ENCODE measurements at regions not wholly inside any gene's neighbourhood (a gene's known extent, or its start where the extent isn't known, plus 50 kb on each side); places are given as distances from the start of the nearest gene placed in this dataset.

DNA sequence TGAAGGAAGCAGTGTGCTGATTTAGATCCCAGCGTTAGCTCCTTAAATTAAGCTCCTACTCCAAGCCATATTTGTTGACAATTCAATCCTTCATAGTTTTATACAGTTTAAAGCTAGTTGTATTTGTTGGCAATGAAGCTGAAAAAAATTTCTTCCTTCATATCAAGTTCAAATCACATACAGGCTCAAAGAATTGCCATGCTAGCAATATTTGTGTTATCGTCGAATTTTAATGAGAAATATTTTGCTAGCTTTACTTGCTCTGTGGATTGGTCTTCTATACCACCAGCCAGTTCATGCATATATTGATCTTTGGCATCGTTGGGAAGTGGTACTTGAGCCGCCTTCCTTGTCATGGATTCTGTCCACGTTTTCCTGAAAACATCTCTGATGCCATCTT lies 204.6 kb upstream of the HDAC4 start:
- ChIA-PET POLR2A (no interaction called here), CTCF (ENCODE audit: low intra/inter-chr PET ratio) (no interaction called here)
- no peak for TF ChIP-seq NFE2L1 (tag; IDR thresholded peaks at IDR 0.05; ENCODE audit: borderline replicate concordance, low read depth)
- no peak for TF ChIP-seq ZNF165 (CRISPR knock-in tag; IDR thresholded peaks at IDR 0.05; ENCODE audit: borderline replicate concordance)
- TF ChIP-seq BCOR (IDR thresholded peaks at IDR 0.05), result no peak
- no peak for TF ChIP-seq KLF6 (CRISPR knock-in tag; IDR thresholded peaks at IDR 0.05; ENCODE audit: borderline replicate concordance)
- TF ChIP-seq, protein P1, sequence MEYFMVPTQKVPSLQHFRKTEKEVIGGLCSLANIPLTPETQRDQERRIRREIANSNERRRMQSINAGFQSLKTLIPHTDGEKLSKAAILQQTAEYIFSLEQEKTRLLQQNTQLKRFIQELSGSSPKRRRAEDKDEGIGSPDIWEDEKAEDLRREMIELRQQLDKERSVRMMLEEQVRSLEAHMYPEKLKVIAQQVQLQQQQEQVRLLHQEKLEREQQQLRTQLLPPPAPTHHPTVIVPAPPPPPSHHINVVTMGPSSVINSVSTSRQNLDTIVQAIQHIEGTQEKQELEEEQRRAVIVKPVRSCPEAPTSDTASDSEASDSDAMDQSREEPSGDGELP (CRISPR knock-in tag; IDR thresholded peaks at IDR 0.05; ENCODE audit: borderline replicate concordance), result no peak
- no peak for TF ChIP-seq TCF7 (IDR thresholded peaks at IDR 0.05; ENCODE audit: borderline replicate concordance)
- no peak for TF ChIP-seq ZNF431 (CRISPR knock-in tag; IDR thresholded peaks at IDR 0.05)
- no peak for TF ChIP-seq FIP1L1 (IDR thresholded peaks at IDR 0.05; ENCODE audit: low read depth, low read length, poor library complexity, severe bottlenecking)
- no peak for TF ChIP-seq RAD21 (CRISPR knock-in tag; conservative IDR thresholded peaks at IDR 0.05 in 1 of 2, IDR thresholded peaks at IDR 0.05 in 1 of 2)
- TF ChIP-seq FOXM1 (IDR thresholded peaks at IDR 0.05; ENCODE audit: low read depth), result no peak
- TF ChIP-seq FOXM1 (CRISPR knock-in tag; IDR thresholded peaks at IDR 0.05; ENCODE audit: low read depth), result no peak
- TF ChIP-seq LEF1 (IDR thresholded peaks at IDR 0.05), result no peak
- no peak for TF ChIP-seq ZNF778 (CRISPR knock-in tag; IDR thresholded peaks at IDR 0.05)
- no peak for TF ChIP-seq HMG20B (CRISPR knock-in tag; IDR thresholded peaks at IDR 0.05)
- TF ChIP-seq, protein P2, sequence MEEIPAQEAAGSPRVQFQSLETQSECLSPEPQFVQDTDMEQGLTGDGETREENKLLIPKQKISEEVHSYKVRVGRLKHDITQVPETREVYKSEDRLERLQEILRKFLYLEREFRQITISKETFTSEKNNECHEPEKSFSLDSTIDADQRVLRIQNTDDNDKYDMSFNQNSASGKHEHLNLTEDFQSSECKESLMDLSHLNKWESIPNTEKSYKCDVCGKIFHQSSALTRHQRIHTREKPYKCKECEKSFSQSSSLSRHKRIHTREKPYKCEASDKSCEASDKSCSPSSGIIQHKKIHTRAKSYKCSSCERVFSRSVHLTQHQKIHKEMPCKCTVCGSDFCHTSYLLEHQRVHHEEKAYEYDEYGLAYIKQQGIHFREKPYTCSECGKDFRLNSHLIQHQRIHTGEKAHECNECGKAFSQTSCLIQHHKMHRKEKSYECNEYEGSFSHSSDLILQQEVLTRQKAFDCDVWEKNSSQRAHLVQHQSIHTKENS (CRISPR knock-in tag; IDR thresholded peaks at IDR 0.05), result no peak
- no peak for TF ChIP-seq U2AF1 (optimal IDR thresholded peaks at IDR 0.05; ENCODE audit: low read depth, low read length)
- no peak for TF ChIP-seq BRD9 (IDR thresholded peaks at IDR 0.05; ENCODE audit: low read depth, partially characterized antibody)
- TF ChIP-seq MTA2 (IDR thresholded peaks at IDR 0.05; ENCODE audit: low read depth), result no peak
- TF ChIP-seq ZNF24 (IDR thresholded peaks at IDR 0.05), result no peak
- TF ChIP-seq ZNF77 (CRISPR knock-in tag; IDR thresholded peaks at IDR 0.05), result no peak

More for the DNA sequence above, 204.6 kb upstream of the HDAC4 start:
- Histone ChIP-seq H3K4me1 (replicated peaks in 1 of 2; ENCODE audit: control insufficient read depth in 2 of 2, insufficient read depth in 2 of 2, low read length in 2 of 2) (no peaks in the 10 kb centered on the region), H2AFZ (ENCODE audit: low read depth, low read length) (no peak overlapping the region), H3K27me3 (ENCODE audit: control insufficient read depth in 2 of 2, insufficient read depth in 2 of 2, low read length in 2 of 2) (peaks cover 0 to 60% of the 10 kb centered on the region in 2 experiments; a peak in 3 of 5 replicates), H3K79me2 (ENCODE audit: control insufficient read depth, insufficient read depth, low read length) (no peaks in the 10 kb centered on the region), H3K4me2 (ENCODE audit: insufficient read depth, low read length) (no peak overlapping the region), H4K20me1 (replicated peaks; ENCODE audit: control insufficient read depth, insufficient read depth, low read length) (no peaks in the 10 kb centered on the region), H3K9me3 (replicated peaks; ENCODE audit: control insufficient read depth, insufficient read depth, low read depth, low read length) (no peaks in the 10 kb centered on the region), H3K27ac (ENCODE audit: extremely low read depth, low read depth, low read length) (no peak overlapping the region), H3K9ac (ENCODE audit: insufficient read depth in 1 of 2, low read depth in 2 of 2, low read length in 2 of 2) (no peak overlapping the region), H3K9me1 (ENCODE audit: control insufficient read depth, insufficient read depth, low read length) (no peaks in the 10 kb centered on the region), H3K36me3 (ENCODE audit: control insufficient read depth, insufficient read depth, low read length) (no peaks in the 10 kb centered on the region), H3K4me3 (no peak overlapping the region)
- in situ Hi-C loops (cut with MboI) (no loop called here), intact Hi-C loops (cut with micrococcal nuclease) (no loop called here)
- FAIRE-seq (no peak), ATAC-seq (no peak), DNase-seq (ENCODE audit: extremely low read depth in 1 of 4, low spot score in 3 of 4) (no peak)
- BruUV-seq (replicated peaks), result no TSS peak
- under 1% methylated on average over 6 of the region's 6 CpGs for WGBS (ENCODE audit: insufficient coverage, low coverage, missing lambda C conversion rate)
